ENCODE measurements at regions not wholly inside any gene's neighbourhood (a gene's known extent, or its start where the extent isn't known, plus 50 kb on each side); places are given as distances from the start of the nearest gene placed in this dataset.

DNA sequence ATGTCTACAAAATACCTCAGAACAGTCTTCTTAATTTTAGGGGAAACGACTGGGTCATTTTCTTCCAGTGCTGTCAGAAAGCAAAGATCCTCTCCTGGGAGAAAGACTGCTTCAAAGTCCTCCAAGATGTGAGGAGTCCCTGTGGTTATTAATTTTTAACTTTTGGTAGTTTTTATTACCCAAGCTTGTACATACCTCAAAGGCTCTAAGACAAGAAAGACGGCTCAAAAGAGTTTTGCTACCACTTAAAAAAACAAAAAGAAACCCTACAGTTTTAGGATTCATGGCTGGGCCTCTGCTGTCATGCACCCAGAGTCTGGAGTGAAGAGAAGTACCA is 56.1 kb upstream of the APCDD1L start:
- Histone ChIP-seq H3K36me3 (no peaks in the 10 kb centered on the region), H3K27ac (no peak overlapping the region), H3K9me3 (no peaks in the 10 kb centered on the region), H3K4me3 (no peak overlapping the region), H3K27me3 (peaks cover 0 to 15% (median 0%) of the 10 kb centered on the region in 3 donors), H3K4me1 (peaks cover 0 to 26% (median 11%) of the 10 kb centered on the region in 4 donors)
- intact Hi-C loops (cut with DNase I; ENCODE audit: low total_unique reads): no loop called here
- DNase-seq: no peak
- TF ChIP-seq EP300 (IDR thresholded peaks at IDR 0.05) (no peak), POLR2A (IDR thresholded peaks at IDR 0.05) (no peak), POLR2AphosphoS5 (IDR thresholded peaks at IDR 0.05) (no peak)
- 39 to 50% (median 49%) methylated on average over 2 of the region's 2 CpGs for WGBS, 5 donors

DNA sequence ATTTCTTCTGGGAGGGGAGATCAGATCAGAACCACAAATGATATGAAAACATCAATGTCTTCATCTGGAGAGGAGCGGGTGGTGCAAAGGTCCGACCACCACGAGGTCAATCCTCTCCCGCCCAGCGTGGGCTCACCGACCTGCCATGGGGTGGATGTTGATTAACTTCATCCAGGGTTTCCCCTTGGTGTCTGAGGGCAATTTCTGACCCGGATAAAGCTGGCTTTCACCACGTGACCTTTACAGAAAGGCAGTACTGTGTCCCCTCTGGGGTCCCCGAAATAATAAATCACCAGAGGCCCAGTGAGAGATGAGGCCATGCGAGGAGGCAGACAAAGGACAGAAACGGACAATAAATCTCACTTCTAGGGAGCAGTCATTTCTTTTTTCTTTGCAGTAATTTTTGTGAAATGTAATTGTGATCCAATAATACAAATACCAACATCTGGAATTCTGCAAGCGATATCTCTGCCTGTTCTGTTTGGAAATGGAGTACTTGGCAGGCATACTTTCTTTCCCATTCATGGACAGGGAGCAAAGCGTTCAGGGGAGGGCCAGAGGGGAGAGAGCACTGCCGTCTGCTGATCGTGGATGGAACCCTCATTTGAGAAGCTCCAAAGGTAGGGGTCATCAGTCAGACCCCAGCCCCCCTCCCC is 55.1 kb upstream of the APCDD1L start:
- TF ChIP-seq POLR2A (IDR thresholded peaks at IDR 0.05) (no peak), POLR2AphosphoS5 (IDR thresholded peaks at IDR 0.05) (no peak), EP300 (IDR thresholded peaks at IDR 0.05) (no peak)
- TF ChIP-seq, protein P1, sequence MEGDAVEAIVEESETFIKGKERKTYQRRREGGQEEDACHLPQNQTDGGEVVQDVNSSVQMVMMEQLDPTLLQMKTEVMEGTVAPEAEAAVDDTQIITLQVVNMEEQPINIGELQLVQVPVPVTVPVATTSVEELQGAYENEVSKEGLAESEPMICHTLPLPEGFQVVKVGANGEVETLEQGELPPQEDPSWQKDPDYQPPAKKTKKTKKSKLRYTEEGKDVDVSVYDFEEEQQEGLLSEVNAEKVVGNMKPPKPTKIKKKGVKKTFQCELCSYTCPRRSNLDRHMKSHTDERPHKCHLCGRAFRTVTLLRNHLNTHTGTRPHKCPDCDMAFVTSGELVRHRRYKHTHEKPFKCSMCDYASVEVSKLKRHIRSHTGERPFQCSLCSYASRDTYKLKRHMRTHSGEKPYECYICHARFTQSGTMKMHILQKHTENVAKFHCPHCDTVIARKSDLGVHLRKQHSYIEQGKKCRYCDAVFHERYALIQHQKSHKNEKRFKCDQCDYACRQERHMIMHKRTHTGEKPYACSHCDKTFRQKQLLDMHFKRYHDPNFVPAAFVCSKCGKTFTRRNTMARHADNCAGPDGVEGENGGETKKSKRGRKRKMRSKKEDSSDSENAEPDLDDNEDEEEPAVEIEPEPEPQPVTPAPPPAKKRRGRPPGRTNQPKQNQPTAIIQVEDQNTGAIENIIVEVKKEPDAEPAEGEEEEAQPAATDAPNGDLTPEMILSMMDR (IDR thresholded peaks at IDR 0.05): no peak
- Histone ChIP-seq H3K27ac (no peak overlapping the region), H3K36me3 (no peaks in the 10 kb centered on the region), H3K27me3 (peaks cover 0 to 15% (median 0%) of the 10 kb centered on the region in 3 donors), H3K4me3 (no peak overlapping the region), H3K9me3 (no peaks in the 10 kb centered on the region), H3K4me1 (peaks cover 0 to 26% (median 11%) of the 10 kb centered on the region in 4 donors)
- intact Hi-C loops (cut with DNase I; ENCODE audit: low total_unique reads): no loop called here
- WGBS, 5 donors: 51 to 67% (median 57%) methylated on average over 15 of the region's 15 CpGs
- peak in 1 of 2 donors; percentile 69 for DNase-seq

DNA sequence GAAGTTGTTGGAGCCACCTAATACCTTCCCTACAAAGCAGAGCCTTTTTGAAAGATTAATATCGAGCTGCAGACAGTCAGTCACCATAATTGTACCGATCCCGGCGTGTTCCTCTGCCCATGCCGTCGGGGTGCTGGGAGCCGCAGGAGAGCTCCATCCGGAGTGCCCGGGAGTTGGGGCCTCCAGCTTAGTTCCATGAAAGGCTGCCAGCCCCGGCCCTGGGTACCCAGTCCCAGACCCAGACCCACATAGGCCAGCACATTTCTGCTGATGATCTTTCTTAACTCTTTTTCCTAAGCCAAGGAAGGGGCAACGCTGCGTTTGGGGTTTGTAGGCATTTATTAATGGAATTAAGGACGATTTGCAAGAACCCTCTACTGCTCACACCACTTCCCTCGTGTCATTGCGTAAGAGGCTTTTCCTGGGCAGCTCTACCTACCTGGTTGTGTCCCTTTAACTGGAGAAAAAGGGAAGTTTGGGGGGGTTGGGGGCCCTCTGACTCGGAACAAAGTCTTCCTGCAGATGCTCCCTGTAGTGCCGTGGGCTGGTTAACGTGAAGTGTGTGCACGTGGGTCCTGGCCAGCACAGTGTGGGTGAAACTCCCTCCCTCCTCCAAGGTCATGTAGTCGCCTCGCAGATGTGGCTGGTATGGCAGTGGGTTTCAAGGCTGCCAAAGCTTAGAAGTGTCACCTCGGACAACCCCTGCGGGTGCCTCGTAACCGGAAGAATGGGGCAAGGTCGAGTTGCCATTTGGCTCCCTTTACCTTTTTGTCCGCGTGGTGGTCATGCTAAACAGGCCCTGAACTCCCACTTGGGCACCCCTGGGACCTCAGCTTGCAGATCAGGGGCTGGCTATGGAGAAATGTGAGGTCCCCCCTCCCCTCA is 54.3 kb upstream of the APCDD1L start:
- Histone ChIP-seq H3K27ac (no peak overlapping the region), H3K27me3 (peaks cover 0 to 15% (median 0%) of the 10 kb centered on the region in 3 donors), H3K4me1 (peaks cover 0 to 26% (median 11%) of the 10 kb centered on the region in 4 donors), H3K9me3 (no peaks in the 10 kb centered on the region), H3K36me3 (no peaks in the 10 kb centered on the region), H3K4me3 (no peak overlapping the region)
- TF ChIP-seq EP300 (IDR thresholded peaks at IDR 0.05) (no peak), POLR2A (IDR thresholded peaks at IDR 0.05) (no peak), POLR2AphosphoS5 (IDR thresholded peaks at IDR 0.05) (no peak)
- TF ChIP-seq, protein P1 (IDR thresholded peaks at IDR 0.05): no peak
- DNase-seq: no peak
- 71 to 83% (median 80%) methylated on average over 26 to 28 of the region's 28 CpGs for WGBS, 5 donors
- intact Hi-C loops (cut with DNase I; ENCODE audit: low total_unique reads): no loop called here

DNA sequence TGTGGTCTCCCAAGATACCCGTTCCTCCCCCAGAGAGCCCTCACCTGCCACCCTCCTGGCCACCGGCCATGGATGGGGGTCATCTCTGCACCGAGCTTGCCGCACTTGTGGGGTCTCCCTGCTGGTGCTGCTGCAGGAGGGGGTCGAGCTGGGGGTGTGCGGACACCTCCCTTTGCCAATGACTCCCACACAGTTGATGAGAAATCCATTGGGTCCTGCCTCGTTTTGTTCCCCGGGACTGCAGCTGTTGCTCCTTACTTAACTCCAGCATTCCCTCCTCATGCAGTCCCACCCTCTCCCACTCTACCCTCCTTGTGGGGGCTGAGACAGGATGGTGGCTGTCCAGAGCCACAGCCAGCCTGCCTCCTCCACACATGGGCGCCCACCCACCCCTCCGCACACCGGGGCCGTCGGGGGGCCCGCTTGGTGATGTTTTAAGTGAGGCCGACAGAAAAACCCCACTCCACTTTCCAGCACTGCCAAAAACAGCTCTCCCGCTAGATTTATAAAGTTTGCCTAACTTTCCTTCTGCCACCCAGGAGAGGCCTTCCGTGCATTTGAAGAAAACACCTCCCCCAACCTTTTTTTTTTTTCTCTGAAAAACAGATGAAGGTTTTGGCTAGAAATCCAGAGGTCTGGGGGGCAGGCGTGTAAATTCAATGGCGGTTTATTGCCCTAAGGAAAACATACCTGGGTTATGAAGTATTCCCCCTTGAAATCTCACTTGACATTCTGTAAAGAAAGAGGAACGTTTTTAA is 53.5 kb upstream of the APCDD1L start:
- peaks cover 0 to 8% (median 0%) of the 10 kb centered on the region in 4 donors for H3K9me3 ChIP-seq
- peaks cover 0 to 26% (median 11%) of the 10 kb centered on the region in 4 donors for H3K4me1 ChIP-seq
- intact Hi-C loops (cut with DNase I; ENCODE audit: low total_unique reads): no loop called here
- H3K27ac ChIP-seq: no peak overlapping the region
- no peak for DNase-seq
- no peaks in the 10 kb centered on the region for H3K36me3 ChIP-seq
- no peak overlapping the region for H3K4me3 ChIP-seq
- TF ChIP-seq, protein P1 (IDR thresholded peaks at IDR 0.05): no peak
- TF ChIP-seq POLR2A (IDR thresholded peaks at IDR 0.05) (no peak), EP300 (IDR thresholded peaks at IDR 0.05) (no peak), POLR2AphosphoS5 (IDR thresholded peaks at IDR 0.05) (no peak)
- peaks cover 0 to 15% (median 0%) of the 10 kb centered on the region in 3 donors for H3K27me3 ChIP-seq
- WGBS, 5 donors: 62 to 75% (median 66%) methylated on average over 16 to 20 of the region's 20 CpGs
